Suppressor macrophage (primary cell): ENCODE measurements at regions not wholly inside any gene's neighbourhood (a gene's known extent, or its start where the extent isn't known, plus 50 kb on each side); places are given as distances from the start of the nearest gene placed in this dataset.
"Not testable (repeated sequence)": the region's sequence is repeated elsewhere in the genome, so short reads cannot be mapped to it uniquely, and the experiment has no call there.

ENCODE experiments used
- DNase-seq, 4 experiments: peaks; one replicate each; pipeline ENCODE4 v3.0.0-alpha.2; 2020 to 2022

- no peak for DNase-seq
Measured at GRCh38 chr2:164015328-164016123, 279.7 kb upstream of the FIGN start.

- DNase-seq: no peak
Measured at GRCh38 chr2:164014791-164015190, 279.0 kb upstream of the FIGN start.

GRCh38 chr2:164014068-164014731 lies 278.4 kb upstream of the FIGN start:
- DNase-seq: no peak

- no peak for DNase-seq
Measured at GRCh38 chr2:164012581-164012980, 276.8 kb upstream of the FIGN start.

DNA sequence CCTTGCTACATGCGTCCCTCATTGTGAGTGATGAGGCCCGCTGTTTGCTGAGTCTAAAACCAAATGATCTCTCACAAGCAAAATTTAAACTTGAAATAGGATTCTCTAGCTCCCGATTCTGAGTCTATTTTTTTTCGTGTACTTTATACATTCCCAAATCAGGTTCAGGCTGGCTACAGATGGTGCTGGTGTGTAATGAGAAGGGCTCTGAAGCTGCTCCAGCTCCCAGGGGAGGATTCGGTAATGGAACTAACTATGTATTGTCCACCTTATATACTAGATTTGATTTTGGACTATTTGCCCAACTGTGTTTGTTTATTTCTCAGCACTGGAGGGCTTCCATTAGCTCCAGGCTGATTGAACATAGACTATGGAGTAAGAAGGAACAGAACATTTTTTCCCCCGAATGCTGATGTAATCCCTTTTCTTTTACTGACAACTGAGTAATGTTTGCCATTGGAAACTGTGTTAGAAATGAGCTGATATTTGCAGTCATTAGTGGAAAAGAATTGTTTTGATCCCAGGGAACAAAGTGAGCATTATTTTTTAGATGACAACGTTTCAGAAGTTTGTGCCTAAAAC lies 274.0 kb upstream of the FIGN start:
- no peak for DNase-seq

- DNase-seq: no peak
Measured at GRCh38 chr2:164008752-164009151, 272.9 kb upstream of the FIGN start.

DNA sequence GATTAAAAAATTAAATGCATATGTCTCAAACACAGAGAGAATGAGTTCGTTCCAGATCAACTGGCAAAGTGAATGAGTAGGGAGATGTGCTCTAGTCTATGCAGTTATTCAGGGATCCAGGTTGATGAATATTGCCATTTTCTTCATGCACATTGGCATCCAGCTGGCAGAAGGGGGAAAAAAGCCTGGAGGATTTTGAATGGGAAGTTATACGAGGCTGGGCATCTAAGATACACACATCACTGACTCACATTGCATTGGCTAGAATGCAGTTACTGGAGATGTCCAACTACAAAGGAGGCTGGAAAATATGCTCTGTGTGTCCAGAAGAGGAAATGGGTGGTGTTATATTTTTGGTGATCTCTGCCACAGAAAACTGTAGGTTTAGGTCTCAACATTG lies 270.9 kb upstream of the FIGN start:
- no peak for DNase-seq

DNA sequence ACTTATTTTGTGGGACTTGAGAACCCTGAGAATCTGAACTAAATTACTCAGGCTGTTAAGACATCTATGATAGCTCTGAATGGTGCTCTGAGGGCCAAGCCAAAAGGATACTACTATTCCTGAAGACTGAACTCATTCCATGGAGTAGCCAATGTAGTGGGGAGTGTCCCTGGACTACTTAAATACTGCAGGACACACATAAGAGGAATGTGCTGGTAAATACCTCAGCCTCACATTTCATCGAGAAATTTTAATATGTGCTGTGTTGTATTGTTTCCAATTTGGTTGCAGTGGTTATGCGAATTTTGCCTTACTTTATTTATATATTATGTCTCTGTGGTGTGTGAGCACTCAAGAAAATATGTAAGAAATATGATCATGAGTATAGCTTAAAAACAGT lies 264.4 kb upstream of the FIGN start:
- DNase-seq: no peak

- DNase-seq: no peak
Measured at GRCh38 chr2:163997466-163997865, 261.7 kb upstream of the FIGN start.

- DNase-seq: no peak
Measured at GRCh38 chr2:163990541-163990940, 254.7 kb upstream of the FIGN start.

- DNase-seq: no peak
Measured at GRCh38 chr2:163990101-163990500, 254.3 kb upstream of the FIGN start.

DNA sequence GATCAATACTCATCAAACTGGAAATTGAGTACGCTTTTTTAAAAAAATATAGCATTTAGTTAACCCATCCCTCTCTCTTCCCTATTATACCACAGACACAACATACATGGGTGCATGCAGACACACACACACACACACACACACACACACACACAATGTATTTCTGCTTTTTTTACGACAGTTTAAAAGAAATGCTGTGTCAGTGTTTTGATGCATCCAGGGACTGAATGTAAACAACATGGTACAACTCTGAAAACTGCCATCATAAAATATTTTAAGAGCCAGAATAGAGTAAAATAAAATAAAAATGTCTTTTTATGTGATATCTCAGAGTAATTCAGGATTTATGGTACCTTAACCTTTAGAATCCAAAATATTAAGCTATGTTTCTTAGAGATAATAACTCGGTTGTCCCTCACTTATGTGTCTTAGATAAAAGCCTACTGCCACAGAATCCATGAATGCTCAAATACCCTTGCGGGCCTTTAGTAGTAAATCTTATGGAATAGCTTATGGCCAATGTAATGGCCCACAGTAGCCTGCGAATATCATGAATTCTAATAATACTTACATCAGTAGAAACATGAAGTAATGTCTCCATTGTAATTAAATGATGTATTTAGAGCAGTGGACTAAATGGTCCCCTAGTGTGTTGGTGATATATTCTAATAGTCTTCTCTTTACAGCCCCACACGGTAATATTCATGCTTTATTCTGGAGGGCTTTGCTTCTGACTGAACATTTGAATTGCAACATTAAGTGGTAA lies 251.6 kb upstream of the FIGN start:
- no peak for DNase-seq

- no peak for DNase-seq
Measured at GRCh38 chr2:163984986-163985385, 249.2 kb upstream of the FIGN start.

DNA sequence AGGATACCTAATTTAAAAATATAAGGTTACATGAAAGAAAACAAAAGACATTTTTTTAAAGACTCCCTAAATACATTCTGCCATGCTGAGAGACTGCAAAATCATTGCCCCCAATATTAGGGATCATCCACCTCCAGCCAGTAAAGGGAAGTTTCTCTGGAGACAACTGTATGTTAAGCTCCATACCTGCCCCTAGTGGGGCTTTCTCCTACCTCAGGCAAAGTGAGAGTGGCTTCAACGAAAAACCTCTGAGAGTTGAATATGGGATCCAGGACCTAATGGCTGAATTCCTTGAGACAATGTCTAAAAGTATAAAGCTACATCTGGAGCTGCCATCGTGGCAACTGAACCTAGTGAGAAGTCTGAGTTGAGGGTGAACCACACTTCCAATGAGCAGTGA lies 248.1 kb upstream of the FIGN start:
- DNase-seq: no peak

DNA sequence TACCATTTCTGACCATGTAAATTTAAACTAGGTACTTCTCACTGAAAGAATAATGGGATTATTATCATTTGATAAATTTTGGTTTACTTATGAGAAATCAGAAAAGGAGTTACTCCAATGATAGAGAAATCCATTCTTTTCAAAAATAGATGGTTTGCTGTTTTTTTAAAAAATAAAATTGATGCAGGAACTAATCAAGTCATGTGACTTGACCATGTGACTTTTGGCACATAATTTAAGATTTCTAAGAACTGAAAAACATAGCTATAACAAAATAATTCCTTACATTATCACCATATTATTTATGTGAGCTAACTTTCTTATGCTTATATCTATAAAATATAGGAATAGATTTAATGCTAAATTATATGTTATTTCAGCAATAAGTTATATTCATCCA lies 247.1 kb upstream of the FIGN start:
- no peak for DNase-seq

- DNase-seq: no peak
Measured at GRCh38 chr2:163974766-163975165, 239.0 kb upstream of the FIGN start.

- DNase-seq: no peak
Measured at GRCh38 chr2:163970058-163970813, 234.4 kb upstream of the FIGN start.

GRCh38 chr2:163964278-163964677 lies 228.5 kb upstream of the FIGN start:
- not testable (repeated sequence) for DNase-seq

DNA sequence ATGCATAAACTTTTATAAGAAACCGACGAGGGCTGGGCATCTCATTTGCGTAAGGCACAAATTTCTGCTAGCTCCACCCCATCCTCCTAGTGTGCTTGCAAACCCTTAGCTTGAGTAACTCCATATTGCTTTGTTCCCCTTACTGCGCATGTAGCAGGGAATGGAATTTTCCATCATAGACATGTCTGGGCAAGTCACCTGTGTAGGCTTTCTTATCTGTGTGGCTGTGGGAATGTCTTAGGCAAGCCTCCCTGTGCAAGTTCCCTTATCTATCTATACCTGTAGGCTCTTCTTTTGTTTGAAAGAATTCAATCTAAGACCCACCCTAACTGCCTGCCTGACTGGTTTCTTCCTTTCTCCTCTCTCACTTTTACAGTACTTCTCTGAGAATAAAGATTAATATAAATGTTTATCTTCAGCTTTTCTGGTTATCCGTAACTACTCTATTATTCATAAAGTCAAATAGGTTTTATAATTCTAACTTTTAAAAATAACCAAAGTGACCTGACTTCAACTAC lies 217.6 kb upstream of the FIGN start:
- DNase-seq: no peak

DNA sequence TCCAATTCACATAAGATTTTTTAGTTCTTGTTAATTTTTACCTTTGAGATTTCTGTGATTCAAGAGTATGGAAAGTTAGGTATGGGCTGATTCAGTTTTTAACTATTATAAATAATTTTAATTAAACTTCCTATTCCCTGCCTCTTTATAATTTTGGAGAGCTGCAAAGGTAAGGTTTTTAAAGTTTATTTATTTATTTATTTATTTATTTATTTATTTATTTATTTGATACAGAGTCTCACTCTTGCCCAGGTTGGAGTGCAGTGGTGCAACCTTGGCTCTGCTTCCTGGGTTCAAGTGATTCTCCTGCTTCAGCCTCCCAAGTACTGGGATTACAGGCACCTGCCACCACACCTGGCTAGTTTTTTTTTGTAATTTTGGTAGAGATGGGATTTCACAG lies 215.5 kb upstream of the FIGN start:
- DNase-seq: no peak

DNA sequence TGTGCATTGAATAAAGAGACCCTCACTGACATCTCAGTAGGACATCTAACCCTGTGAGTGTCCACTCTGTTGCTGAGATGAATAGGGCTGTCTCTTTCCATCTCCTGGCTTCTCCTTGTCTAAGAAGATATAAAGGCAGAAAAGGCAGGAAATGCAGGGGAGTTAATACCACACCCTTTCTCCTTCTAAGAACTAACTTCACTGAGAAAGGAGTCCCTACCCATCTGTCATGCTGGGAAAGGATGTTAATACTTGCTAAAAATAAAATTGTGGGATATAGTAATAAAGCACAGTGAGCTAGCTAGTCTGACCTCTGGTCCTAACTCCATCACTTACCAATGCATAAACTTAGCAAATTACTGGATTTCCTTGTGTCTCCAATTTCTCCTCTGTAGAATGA lies 213.9 kb upstream of the FIGN start:
- DNase-seq: no peak

DNA sequence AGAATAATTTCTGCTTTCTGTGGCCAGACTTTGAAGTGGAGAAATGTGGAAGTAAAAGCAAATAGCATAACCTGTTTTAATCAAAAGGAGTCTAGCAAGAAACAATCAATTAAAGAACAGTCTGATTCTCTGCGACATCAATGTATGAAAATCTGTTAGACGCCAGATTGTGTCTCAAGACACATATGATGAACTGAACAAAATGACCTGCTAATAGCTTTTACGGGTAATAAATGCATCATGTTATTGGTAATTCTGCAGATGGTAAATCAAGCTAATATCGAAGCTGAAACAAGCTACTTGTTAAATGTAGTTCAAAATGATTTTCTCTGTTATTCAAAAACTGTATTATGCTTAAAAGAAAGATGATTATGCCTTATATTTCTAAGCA lies 208.5 kb upstream of the FIGN start:
- DNase-seq: no peak
